ENCODE measurements at regions not wholly inside any gene's neighbourhood (a gene's known extent, or its start where the extent isn't known, plus 50 kb on each side); places are given as distances from the start of the nearest gene placed in this dataset.

- H4K20me1 ChIP-seq (ENCODE audit: insufficient read depth, low read length), result no peaks in the 10 kb centered on the region
- H2AFZ ChIP-seq (ENCODE audit: insufficient read depth, low read depth, low read length, poor library complexity, severe bottlenecking), result no peak overlapping the region
- H3K9ac ChIP-seq (ENCODE audit: insufficient read depth, low read length, poor library complexity, severe bottlenecking), result no peak overlapping the region
- Mint-ChIP-seq H3K27me3 (ENCODE audit: low read depth in 3 of 3) (no peaks in the 10 kb centered on the region), H3K36me3 (no peaks in the 10 kb centered on the region), H3K27ac (no peak overlapping the region), H3K4me3 (no peak overlapping the region), H3K4me1 (no peaks in the 10 kb centered on the region), H3K9me3 (peaks cover 0 to 13% (median 4%) of the 10 kb centered on the region in 7 donors)
- WGBS (ENCODE audit: insufficient coverage), result 100% methylated on average over 2 of the region's 13 CpGs
- no peak for TF ChIP-seq CTCF (IDR thresholded peaks at IDR 0.05)
- no peak for DNase-seq
- H3K4me1 ChIP-seq (ENCODE audit: control insufficient read depth in 1 of 2, insufficient read depth in 2 of 2, low read length in 2 of 2), result no peaks in the 10 kb centered on the region
- no peak overlapping the region for H3K4me2 ChIP-seq (replicated peaks; ENCODE audit: extremely low read depth, low read length, poor library complexity, severe bottlenecking)
- H3K9me3 ChIP-seq (replicated peaks in 1 of 2; ENCODE audit: control insufficient read depth in 1 of 2, insufficient read depth in 1 of 2, low read length in 2 of 2), result peaks cover 4 to 12% of the 10 kb centered on the region in 2 donors
- no peaks in the 10 kb centered on the region for H3K27me3 ChIP-seq (ENCODE audit: control insufficient read depth in 2 of 2, insufficient read depth in 2 of 2, low read length in 2 of 2)
- H3K79me2 ChIP-seq (ENCODE audit: insufficient read depth, low read length), result no peaks in the 10 kb centered on the region
- no peaks in the 10 kb centered on the region for H3K36me3 ChIP-seq (replicated peaks in 1 of 2; ENCODE audit: control insufficient read depth in 1 of 2, insufficient read depth in 2 of 2, low read length in 2 of 2)
- no peak overlapping the region for H3K27ac ChIP-seq (ENCODE audit: low read depth in 1 of 2, low read length in 2 of 2)
- intact Hi-C loops (cut with micrococcal nuclease), result no loop called here
- no peak overlapping the region for H3K4me3 ChIP-seq (replicated peaks in 1 of 3; ENCODE audit: low read depth in 2 of 3, low read length in 3 of 3)
Observed at GRCh38 chr14:83594874-83595273, 1935.1 kb upstream of the FLRT2 start.

- Mint-ChIP-seq H3K9me3 (peaks cover 3 to 22% (median 6%) of the 10 kb centered on the region in 7 donors), H3K4me3 (no peak overlapping the region), H3K27ac (no peak overlapping the region), H3K4me1 (no peaks in the 10 kb centered on the region), H3K36me3 (no peaks in the 10 kb centered on the region), H3K27me3 (ENCODE audit: low read depth in 3 of 3) (peaks cover 0 to 1% (median 0%) of the 10 kb centered on the region in 3 donors)
- intact Hi-C loops (cut with micrococcal nuclease), result no loop called here
- Histone ChIP-seq H3K36me3 (replicated peaks in 1 of 2; ENCODE audit: control insufficient read depth in 1 of 2, insufficient read depth in 2 of 2, low read length in 2 of 2) (no peaks in the 10 kb centered on the region), H3K4me3 (replicated peaks in 1 of 3; ENCODE audit: low read depth in 2 of 3, low read length in 3 of 3) (no peak overlapping the region), H3K9ac (ENCODE audit: insufficient read depth, low read length, poor library complexity, severe bottlenecking) (no peak overlapping the region), H3K4me2 (replicated peaks; ENCODE audit: extremely low read depth, low read length, poor library complexity, severe bottlenecking) (no peak overlapping the region), H4K20me1 (ENCODE audit: insufficient read depth, low read length) (no peaks in the 10 kb centered on the region), H2AFZ (ENCODE audit: insufficient read depth, low read depth, low read length, poor library complexity, severe bottlenecking) (no peak overlapping the region), H3K27ac (ENCODE audit: low read depth in 1 of 2, low read length in 2 of 2) (no peak overlapping the region), H3K79me2 (ENCODE audit: insufficient read depth, low read length) (no peaks in the 10 kb centered on the region), H3K9me3 (replicated peaks in 1 of 2; ENCODE audit: control insufficient read depth in 1 of 2, insufficient read depth in 1 of 2, low read length in 2 of 2) (peaks cover 10 to 11% of the 10 kb centered on the region in 2 donors), H3K27me3 (ENCODE audit: control insufficient read depth in 2 of 2, insufficient read depth in 2 of 2, low read length in 2 of 2) (no peaks in the 10 kb centered on the region), H3K4me1 (ENCODE audit: control insufficient read depth in 1 of 2, insufficient read depth in 2 of 2, low read length in 2 of 2) (no peaks in the 10 kb centered on the region)
- 93% methylated on average over 9 of the region's 9 CpGs for WGBS (ENCODE audit: insufficient coverage)
- no peak for TF ChIP-seq CTCF (IDR thresholded peaks at IDR 0.05)
- DNase-seq, result no peak
Observed at GRCh38 chr14:83607682-83608081, 1922.3 kb upstream of the FLRT2 start.

Measured in CD14-positive monocyte (primary cell).